Panc1 (cell line): ENCODE measurements at regions not wholly inside any gene's neighbourhood (a gene's known extent, or its start where the extent isn't known, plus 50 kb on each side); places are given as distances from the start of the nearest gene placed in this dataset.

ENCODE experiments used
- ATAC-seq: fragments of 200-7000 bp; cut with Tn5 transposase; 2 replicates; pipeline ENCODE4 v1.9.1; 2020; ENCODE audit warnings: mild to moderate bottlenecking, moderate library complexity
- BruUV-seq: library from RNA; stranded (reverse); fragments of 400-500 nt; replicated peaks from 2 replicates; lab custom pipeline; 2021; lab: Mats Ljungman, UMichigan
- CTCF ChIA-PET: fragments of 300-600 bp; sonication (Branson Sonifier 250); formaldehyde crosslinking; loops from one replicate; lab custom pipeline; 2022; ENCODE audit warnings: antibody characterized with exemption; lab: Charles Lee
- POLR2A ChIA-PET: fragments of 300-600 bp; sonication (Branson Sonifier 250); formaldehyde crosslinking; loops from one replicate; lab custom pipeline; 2022; ENCODE audit warnings: antibody characterized with exemption; lab: Charles Lee
- DNase-seq: peaks from one replicate; pipeline ENCODE4 v3.0.0-alpha.2; 2010; ENCODE audit warnings: low read depth, low spot score
- H3K27ac ChIP-seq: 2 replicates; pipeline ENCODE4 v1.5.1; 2011; ENCODE audit warnings: mild to moderate bottlenecking, low read length, inconsistent platforms
- H3K27me3 ChIP-seq: fragments of 200-500 bp; sonication (Bioruptor generic); 2 replicates; pipeline ENCODE4 v1.6.0; 2014; ENCODE audit warnings: low read length, inconsistent platforms; ENCODE audit not compliant: control insufficient read depth, insufficient read depth
- H3K36me3 ChIP-seq: fragments of 200-500 bp; sonication (Bioruptor generic); 2 replicates; pipeline ENCODE4 v1.5.1; 2014; ENCODE audit warnings: inconsistent platforms, mild to moderate bottlenecking, low read length, moderate library complexity; ENCODE audit not compliant: control insufficient read depth, insufficient read depth
- H3K4me1 ChIP-seq: 2 replicates; pipeline ENCODE4 v1.5.1; 2011; ENCODE audit warnings: inconsistent platforms, mild to moderate bottlenecking, low read length, moderate library complexity; ENCODE audit not compliant: control insufficient read depth, insufficient read depth
- H3K4me3 ChIP-seq, 2 experiments: 2 replicates each; pipeline ENCODE4 v1.5.1; 2011 to 2012; ENCODE audit warnings: low read depth in 2 of 2, low read length in 2 of 2, mild to moderate bottlenecking in 2 of 2, inconsistent platforms in 1 of 2, moderate library complexity in 1 of 2
- H3K9me3 ChIP-seq: fragments of 200-500 bp; sonication (Bioruptor generic); 2 replicates; pipeline ENCODE4 v1.5.1; 2014; ENCODE audit warnings: low read depth, mild to moderate bottlenecking, inconsistent platforms, low read length, moderate library complexity; ENCODE audit not compliant: control insufficient read depth, insufficient read depth
- POLR2AphosphoS5 ChIP-seq: IDR thresholded peaks from 2 replicates; pipeline ENCODE4 v1.6.1; 2012; ENCODE audit warnings: mild to moderate bottlenecking, low read depth, low read length, moderate library complexity
- SIN3A ChIP-seq: IDR thresholded peaks from 2 replicates; pipeline ENCODE4 v1.6.1; 2012; ENCODE audit warnings: low read depth, mild to moderate bottlenecking, low read length, moderate library complexity, borderline replicate concordance; ENCODE audit not compliant: insufficient read depth
- TCF7L2 ChIP-seq: IDR thresholded peaks from 2 replicates; pipeline ENCODE4 v1.6.1; 2011; ENCODE audit warnings: mild to moderate bottlenecking, low read depth, low read length, inconsistent platforms
- in situ Hi-C: cut with HindIII; loops from 2 replicates; pipeline ENCODE4 v1.10.0; 2016; ENCODE audit warnings: low sequenced_read_pairs, low pct_unique_long_range_greater_than_20kb
- intact Hi-C: fragments of 100-400 bp; cut with micrococcal nuclease; formaldehyde crosslinking; loops from one replicate; pipeline ENCODE4 v1.10.0; 2022; ENCODE audit not compliant: unreplicated experiment
- TF ChIP-seq, protein P1 (sequence below): fragments of 450-650 bp; IDR thresholded peaks from 2 replicates; pipeline ENCODE4 v1.5.1; 2017; ENCODE audit warnings: mild to moderate bottlenecking
- TF ChIP-seq, protein P2 (sequence below), 2 experiments: IDR thresholded peaks; 2 replicates each; pipeline ENCODE4 v1.6.1; 2011 to 2012; ENCODE audit warnings: low read depth in 2 of 2, control low read depth in 1 of 2, low read length in 1 of 2, mild to moderate bottlenecking in 1 of 2, moderate library complexity in 1 of 2; ENCODE audit not compliant: insufficient read depth in 1 of 2

DNA sequence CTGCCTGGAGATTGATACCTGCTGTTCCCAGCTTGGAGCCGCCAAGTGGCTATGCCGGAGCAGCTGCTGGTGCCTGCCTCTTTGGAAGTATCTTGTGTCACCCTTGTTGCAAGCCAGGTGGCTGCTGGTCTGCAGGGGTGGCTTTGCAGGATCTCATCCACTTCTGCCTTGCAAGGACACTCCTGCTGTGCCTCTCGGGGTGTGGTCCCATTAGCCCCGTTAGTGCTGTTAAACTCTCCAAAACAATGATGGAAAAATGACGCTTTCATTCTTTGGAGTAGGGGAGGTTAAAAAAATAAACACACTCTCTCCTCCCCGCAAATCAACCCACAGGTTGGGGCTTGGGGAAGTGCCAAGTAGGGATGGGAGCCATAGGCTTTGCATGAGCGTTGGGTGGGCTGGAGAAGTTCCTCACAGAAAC, 352.8 kb downstream of the RNF144A start:
- no peak for ATAC-seq
- intact Hi-C loops = no loop called here
- in situ Hi-C loops = no loop called here
- TF ChIP-seq, protein P1, sequence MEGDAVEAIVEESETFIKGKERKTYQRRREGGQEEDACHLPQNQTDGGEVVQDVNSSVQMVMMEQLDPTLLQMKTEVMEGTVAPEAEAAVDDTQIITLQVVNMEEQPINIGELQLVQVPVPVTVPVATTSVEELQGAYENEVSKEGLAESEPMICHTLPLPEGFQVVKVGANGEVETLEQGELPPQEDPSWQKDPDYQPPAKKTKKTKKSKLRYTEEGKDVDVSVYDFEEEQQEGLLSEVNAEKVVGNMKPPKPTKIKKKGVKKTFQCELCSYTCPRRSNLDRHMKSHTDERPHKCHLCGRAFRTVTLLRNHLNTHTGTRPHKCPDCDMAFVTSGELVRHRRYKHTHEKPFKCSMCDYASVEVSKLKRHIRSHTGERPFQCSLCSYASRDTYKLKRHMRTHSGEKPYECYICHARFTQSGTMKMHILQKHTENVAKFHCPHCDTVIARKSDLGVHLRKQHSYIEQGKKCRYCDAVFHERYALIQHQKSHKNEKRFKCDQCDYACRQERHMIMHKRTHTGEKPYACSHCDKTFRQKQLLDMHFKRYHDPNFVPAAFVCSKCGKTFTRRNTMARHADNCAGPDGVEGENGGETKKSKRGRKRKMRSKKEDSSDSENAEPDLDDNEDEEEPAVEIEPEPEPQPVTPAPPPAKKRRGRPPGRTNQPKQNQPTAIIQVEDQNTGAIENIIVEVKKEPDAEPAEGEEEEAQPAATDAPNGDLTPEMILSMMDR = no peak
- TF ChIP-seq TCF7L2 (no peak), POLR2AphosphoS5 (no peak), SIN3A (no peak)
- TF ChIP-seq, protein P2, sequence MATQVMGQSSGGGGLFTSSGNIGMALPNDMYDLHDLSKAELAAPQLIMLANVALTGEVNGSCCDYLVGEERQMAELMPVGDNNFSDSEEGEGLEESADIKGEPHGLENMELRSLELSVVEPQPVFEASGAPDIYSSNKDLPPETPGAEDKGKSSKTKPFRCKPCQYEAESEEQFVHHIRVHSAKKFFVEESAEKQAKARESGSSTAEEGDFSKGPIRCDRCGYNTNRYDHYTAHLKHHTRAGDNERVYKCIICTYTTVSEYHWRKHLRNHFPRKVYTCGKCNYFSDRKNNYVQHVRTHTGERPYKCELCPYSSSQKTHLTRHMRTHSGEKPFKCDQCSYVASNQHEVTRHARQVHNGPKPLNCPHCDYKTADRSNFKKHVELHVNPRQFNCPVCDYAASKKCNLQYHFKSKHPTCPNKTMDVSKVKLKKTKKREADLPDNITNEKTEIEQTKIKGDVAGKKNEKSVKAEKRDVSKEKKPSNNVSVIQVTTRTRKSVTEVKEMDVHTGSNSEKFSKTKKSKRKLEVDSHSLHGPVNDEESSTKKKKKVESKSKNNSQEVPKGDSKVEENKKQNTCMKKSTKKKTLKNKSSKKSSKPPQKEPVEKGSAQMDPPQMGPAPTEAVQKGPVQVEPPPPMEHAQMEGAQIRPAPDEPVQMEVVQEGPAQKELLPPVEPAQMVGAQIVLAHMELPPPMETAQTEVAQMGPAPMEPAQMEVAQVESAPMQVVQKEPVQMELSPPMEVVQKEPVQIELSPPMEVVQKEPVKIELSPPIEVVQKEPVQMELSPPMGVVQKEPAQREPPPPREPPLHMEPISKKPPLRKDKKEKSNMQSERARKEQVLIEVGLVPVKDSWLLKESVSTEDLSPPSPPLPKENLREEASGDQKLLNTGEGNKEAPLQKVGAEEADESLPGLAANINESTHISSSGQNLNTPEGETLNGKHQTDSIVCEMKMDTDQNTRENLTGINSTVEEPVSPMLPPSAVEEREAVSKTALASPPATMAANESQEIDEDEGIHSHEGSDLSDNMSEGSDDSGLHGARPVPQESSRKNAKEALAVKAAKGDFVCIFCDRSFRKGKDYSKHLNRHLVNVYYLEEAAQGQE (IDR thresholded peaks at IDR 0.05; ENCODE audit: insufficient read depth in 1 of 2, low read depth in 2 of 2, low read length in 1 of 2) = no peak
- no peaks in the 10 kb centered on the region for H3K9me3 ChIP-seq
- no TSS peak for BruUV-seq
- H3K27me3 ChIP-seq = peaks cover 2% of the 10 kb centered on the region; the same call in 1 of the 2 replicates
- ChIA-PET POLR2A (no interaction called here), CTCF (no interaction called here)
- no peaks in the 10 kb centered on the region for H3K4me1 ChIP-seq
- H3K36me3 ChIP-seq = no peaks in the 10 kb centered on the region
- H3K4me3 ChIP-seq = no peak overlapping the region
- no peak for DNase-seq
- no peak overlapping the region for H3K27ac ChIP-seq

DNA sequence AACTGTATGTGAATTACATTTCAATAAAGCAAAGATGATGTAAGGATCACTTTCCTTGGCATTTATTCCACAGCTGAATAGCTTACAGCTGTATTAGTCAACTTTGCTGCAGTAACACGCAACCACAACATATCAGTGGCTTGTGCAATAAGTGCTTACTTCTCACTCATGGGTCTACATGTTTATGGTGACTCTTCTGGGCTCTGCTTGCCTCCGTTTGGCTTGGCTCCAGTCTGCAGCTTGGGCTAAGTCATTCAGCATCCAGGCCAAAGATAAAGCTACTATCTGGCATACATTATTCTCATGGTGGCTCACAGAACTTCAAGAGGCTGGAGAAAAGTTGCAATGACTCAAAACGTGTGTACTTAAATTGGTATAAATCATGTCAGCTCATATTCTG, 355.0 kb downstream of the RNF144A start:
- BruUV-seq = no TSS peak
- ATAC-seq = no peak

More for the DNA sequence above, 355.0 kb downstream of the RNF144A start:
- intact Hi-C loops (no loop called here), in situ Hi-C loops (no loop called here)
- Histone ChIP-seq H3K9me3 (no peaks in the 10 kb centered on the region), H3K4me3 (no peak overlapping the region), H3K4me1 (no peaks in the 10 kb centered on the region), H3K36me3 (no peaks in the 10 kb centered on the region), H3K27ac (no peak overlapping the region), H3K27me3 (peaks cover 2% of the 10 kb centered on the region; the same call in 1 of the 2 replicates)
- TF ChIP-seq POLR2AphosphoS5 (no peak), TCF7L2 (no peak), SIN3A (no peak)
- TF ChIP-seq, protein P1 = no peak
- TF ChIP-seq, protein P2 (IDR thresholded peaks at IDR 0.05; ENCODE audit: insufficient read depth in 1 of 2, low read depth in 2 of 2, low read length in 1 of 2) = no peak
- ChIA-PET CTCF (no interaction called here), POLR2A (no interaction called here)
- no peak for DNase-seq
